ENCODE measurements at regions not wholly inside any gene's neighbourhood (a gene's known extent, or its start where the extent isn't known, plus 50 kb on each side); places are given as distances from the start of the nearest gene placed in this dataset.

DNA sequence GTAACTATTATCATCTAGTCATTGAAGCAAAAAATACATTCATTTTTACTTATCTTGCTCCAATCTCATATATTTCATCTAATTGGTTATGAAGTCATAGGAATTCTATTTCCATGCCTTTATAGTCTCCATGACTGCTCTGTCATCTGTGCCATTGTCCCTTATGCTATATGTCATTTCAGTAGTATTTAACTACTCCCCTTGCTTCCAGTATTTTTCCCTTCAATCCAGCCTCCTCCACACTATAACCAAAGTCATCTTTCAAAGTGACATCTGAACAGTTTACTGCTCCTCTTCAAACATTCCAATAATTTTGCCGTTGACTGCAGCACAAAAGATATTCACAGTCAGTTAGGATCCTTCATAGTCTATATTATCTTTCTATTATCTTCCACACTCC, 216.6 kb upstream of the HS3ST5 start:
- TF ChIP-seq MNT (IDR thresholded peaks at IDR 0.05) (no peak), HMG20B (CRISPR knock-in tag; conservative IDR thresholded peaks at IDR 0.05) (no peak), SP2 (CRISPR knock-in tag; IDR thresholded peaks at IDR 0.05) (no peak), EZH2 (conservative IDR thresholded peaks at IDR 0.05; ENCODE audit: low read depth, low read length) (no peak), GABPA (IDR thresholded peaks at IDR 0.05; ENCODE audit: low read depth, low read length) (no peak), GABPA (CRISPR knock-in tag; IDR thresholded peaks at IDR 0.05; ENCODE audit: low read depth) (no peak), ZSCAN29 (CRISPR knock-in tag; conservative IDR thresholded peaks at IDR 0.05) (no peak), ZMYM2 (CRISPR knock-in tag; IDR thresholded peaks at IDR 0.05) (no peak), ZNF235 (CRISPR knock-in tag; IDR thresholded peaks at IDR 0.05; ENCODE audit: borderline replicate concordance) (no peak), ZNF572 (CRISPR knock-in tag; IDR thresholded peaks at IDR 0.05) (no peak)
- TF ChIP-seq, protein P1, sequence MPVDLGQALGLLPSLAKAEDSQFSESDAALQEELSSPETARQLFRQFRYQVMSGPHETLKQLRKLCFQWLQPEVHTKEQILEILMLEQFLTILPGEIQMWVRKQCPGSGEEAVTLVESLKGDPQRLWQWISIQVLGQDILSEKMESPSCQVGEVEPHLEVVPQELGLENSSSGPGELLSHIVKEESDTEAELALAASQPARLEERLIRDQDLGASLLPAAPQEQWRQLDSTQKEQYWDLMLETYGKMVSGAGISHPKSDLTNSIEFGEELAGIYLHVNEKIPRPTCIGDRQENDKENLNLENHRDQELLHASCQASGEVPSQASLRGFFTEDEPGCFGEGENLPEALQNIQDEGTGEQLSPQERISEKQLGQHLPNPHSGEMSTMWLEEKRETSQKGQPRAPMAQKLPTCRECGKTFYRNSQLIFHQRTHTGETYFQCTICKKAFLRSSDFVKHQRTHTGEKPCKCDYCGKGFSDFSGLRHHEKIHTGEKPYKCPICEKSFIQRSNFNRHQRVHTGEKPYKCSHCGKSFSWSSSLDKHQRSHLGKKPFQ (CRISPR knock-in tag; IDR thresholded peaks at IDR 0.05; ENCODE audit: insufficient replicate concordance) = no peak
- TF ChIP-seq, protein P2, sequence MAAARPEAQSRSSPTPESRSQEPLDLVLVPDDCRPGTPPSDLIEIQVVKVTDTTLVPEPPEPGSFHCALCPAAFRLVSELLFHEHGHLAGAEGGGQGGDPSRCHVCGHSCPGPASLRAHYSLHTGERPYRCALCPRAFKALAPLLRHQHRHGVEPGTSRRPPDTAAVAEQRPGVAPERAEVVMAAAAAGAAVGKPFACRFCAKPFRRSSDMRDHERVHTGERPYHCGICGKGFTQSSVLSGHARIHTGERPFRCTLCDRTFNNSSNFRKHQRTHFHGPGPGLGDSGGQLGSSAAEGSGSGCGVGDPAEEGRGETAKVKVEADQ (CRISPR knock-in tag; IDR thresholded peaks at IDR 0.05; ENCODE audit: borderline replicate concordance) = no peak
- TF ChIP-seq, protein P3, sequence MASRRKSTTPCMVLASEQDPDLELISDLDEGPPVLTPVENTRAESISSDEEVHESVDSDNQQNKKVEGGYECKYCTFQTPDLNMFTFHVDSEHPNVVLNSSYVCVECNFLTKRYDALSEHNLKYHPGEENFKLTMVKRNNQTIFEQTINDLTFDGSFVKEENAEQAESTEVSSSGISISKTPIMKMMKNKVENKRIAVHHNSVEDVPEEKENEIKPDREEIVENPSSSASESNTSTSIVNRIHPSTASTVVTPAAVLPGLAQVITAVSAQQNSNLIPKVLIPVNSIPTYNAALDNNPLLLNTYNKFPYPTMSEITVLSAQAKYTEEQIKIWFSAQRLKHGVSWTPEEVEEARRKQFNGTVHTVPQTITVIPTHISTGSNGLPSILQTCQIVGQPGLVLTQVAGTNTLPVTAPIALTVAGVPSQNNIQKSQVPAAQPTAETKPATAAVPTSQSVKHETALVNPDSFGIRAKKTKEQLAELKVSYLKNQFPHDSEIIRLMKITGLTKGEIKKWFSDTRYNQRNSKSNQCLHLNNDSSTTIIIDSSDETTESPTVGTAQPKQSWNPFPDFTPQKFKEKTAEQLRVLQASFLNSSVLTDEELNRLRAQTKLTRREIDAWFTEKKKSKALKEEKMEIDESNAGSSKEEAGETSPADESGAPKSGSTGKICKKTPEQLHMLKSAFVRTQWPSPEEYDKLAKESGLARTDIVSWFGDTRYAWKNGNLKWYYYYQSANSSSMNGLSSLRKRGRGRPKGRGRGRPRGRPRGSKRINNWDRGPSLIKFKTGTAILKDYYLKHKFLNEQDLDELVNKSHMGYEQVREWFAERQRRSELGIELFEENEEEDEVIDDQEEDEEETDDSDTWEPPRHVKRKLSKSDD (CRISPR knock-in tag; IDR thresholded peaks at IDR 0.05; ENCODE audit: low read depth) = no peak

All from HepG2 (cell line).